HEK293 (cell line): ENCODE measurements at regions not wholly inside any gene's neighbourhood (a gene's known extent, or its start where the extent isn't known, plus 50 kb on each side); places are given as distances from the start of the nearest gene placed in this dataset.

Experiments
- SALL2 ChIP-seq: fragments of 450-650 bp; formaldehyde crosslinking; IDR thresholded peaks from 2 replicates; pipeline ENCODE4 v1.5.0; 2017; ENCODE audit warnings: missing biosample characterization, mild to moderate bottlenecking, missing genetic modification characterization, borderline replicate concordance
- ZBTB49 ChIP-seq: fragments of 450-650 bp; formaldehyde crosslinking; IDR thresholded peaks from 2 replicates; pipeline ENCODE4 v1.5.1; 2016; ENCODE audit warnings: missing biosample characterization, missing genetic modification characterization, low read depth
- ZNF169 ChIP-seq: fragments of 450-650 bp; formaldehyde crosslinking; IDR thresholded peaks from 2 replicates; pipeline ENCODE4 v1.5.1; 2016; ENCODE audit warnings: missing biosample characterization, missing genetic modification characterization
- ZNF221 ChIP-seq: fragments of 450-650 bp; formaldehyde crosslinking; IDR thresholded peaks from 2 replicates; pipeline ENCODE4 v1.5.1; 2017; ENCODE audit warnings: missing biosample characterization, missing genetic modification characterization, borderline replicate concordance
- ZNF292 ChIP-seq: fragments of 450-650 bp; formaldehyde crosslinking; IDR thresholded peaks from 2 replicates; pipeline ENCODE4 v1.5.1; 2016; ENCODE audit warnings: low read depth, missing biosample characterization, missing genetic modification characterization, borderline replicate concordance
- ZNF335 ChIP-seq: fragments of 450-650 bp; formaldehyde crosslinking; conservative IDR thresholded peaks from 2 replicates; pipeline ENCODE4 v1.5.1; 2016; ENCODE audit warnings: missing biosample characterization, missing genetic modification characterization
- ZNF341 ChIP-seq: fragments of 450-650 bp; formaldehyde crosslinking; IDR thresholded peaks from 2 replicates; pipeline ENCODE4; 2016; ENCODE audit warnings: low read depth, missing biosample characterization, missing genetic modification characterization
- ZNF558 ChIP-seq: fragments of 450-650 bp; formaldehyde crosslinking; IDR thresholded peaks from 2 replicates; pipeline ENCODE4 v1.5.1; 2016; ENCODE audit warnings: missing biosample characterization, missing genetic modification characterization
- ZNF747 ChIP-seq: fragments of 450-650 bp; formaldehyde crosslinking; IDR thresholded peaks from 2 replicates; pipeline ENCODE4 v1.5.1; 2016; ENCODE audit warnings: missing biosample characterization, missing genetic modification characterization
- ZSCAN30 ChIP-seq: fragments of 450-650 bp; IDR thresholded peaks from 2 replicates; pipeline ENCODE4 v1.5.1; 2018; ENCODE audit warnings: missing biosample characterization, mild to moderate bottlenecking, missing genetic modification characterization, moderate library complexity
- TF ChIP-seq, protein P1 (sequence below): fragments of 450-650 bp; formaldehyde crosslinking; IDR thresholded peaks from 2 replicates; pipeline ENCODE4 v1.5.1; 2016; ENCODE audit warnings: missing biosample characterization, missing genetic modification characterization

DNA sequence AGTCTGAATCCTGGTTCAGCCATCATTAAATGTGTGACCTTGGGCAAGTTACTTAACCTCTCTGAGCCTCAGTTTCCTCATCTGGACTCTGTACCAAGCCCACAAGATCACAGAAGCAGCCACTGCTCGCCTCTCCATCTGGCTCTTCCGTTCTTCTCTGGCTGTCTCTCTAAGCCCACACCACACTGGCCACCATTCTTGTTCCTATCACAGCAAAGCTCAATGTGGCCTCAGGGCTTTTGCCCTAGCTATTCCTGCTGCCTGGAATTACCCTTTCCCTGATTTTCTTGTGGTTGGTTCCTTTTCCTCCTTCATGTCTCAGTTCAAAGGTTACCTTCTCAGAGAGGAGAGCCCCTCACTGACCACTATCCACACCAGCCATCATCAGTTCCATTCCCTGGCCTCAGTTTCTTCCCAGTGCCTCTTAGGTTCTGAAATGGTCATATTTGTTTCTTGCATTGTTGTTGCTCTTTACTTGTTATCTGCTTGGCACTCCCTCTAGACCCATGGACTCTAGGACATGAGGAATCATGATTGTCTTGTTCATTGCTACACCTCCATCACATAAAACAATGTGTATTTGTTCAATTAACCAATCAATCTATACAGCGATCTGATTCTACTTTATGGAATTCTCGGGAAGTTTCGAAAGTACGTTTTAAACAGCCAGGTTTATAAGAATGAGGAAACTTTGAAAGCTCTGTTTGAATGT, 56.5 kb upstream of the PTPN1 start:
- no peak for TF ChIP-seq ZBTB49 (tag by site-specific recombination)
- TF ChIP-seq, protein P1, sequence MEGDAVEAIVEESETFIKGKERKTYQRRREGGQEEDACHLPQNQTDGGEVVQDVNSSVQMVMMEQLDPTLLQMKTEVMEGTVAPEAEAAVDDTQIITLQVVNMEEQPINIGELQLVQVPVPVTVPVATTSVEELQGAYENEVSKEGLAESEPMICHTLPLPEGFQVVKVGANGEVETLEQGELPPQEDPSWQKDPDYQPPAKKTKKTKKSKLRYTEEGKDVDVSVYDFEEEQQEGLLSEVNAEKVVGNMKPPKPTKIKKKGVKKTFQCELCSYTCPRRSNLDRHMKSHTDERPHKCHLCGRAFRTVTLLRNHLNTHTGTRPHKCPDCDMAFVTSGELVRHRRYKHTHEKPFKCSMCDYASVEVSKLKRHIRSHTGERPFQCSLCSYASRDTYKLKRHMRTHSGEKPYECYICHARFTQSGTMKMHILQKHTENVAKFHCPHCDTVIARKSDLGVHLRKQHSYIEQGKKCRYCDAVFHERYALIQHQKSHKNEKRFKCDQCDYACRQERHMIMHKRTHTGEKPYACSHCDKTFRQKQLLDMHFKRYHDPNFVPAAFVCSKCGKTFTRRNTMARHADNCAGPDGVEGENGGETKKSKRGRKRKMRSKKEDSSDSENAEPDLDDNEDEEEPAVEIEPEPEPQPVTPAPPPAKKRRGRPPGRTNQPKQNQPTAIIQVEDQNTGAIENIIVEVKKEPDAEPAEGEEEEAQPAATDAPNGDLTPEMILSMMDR (tag by site-specific recombination): no peak
- TF ChIP-seq ZNF292: no peak
- no peak for TF ChIP-seq ZSCAN30 (tag by site-specific recombination)
- no peak for TF ChIP-seq ZNF341 (tag by site-specific recombination)
- no peak for TF ChIP-seq ZNF558 (tag by site-specific recombination)
- TF ChIP-seq ZNF221 (tag by site-specific recombination): no peak
- no peak for TF ChIP-seq ZNF169
- no peak for TF ChIP-seq SALL2 (tag by site-specific recombination)
- TF ChIP-seq ZNF335 (tag by site-specific recombination): no peak
- TF ChIP-seq ZNF747 (tag by site-specific recombination): no peak
